ENCODE measurements at regions not wholly inside any gene's neighbourhood (a gene's known extent, or its start where the extent isn't known, plus 50 kb on each side); places are given as distances from the start of the nearest gene placed in this dataset.

GRCh38 chrX:66919280-66919832, 280.5 kb upstream of the EDA2R start:
- Histone ChIP-seq H3K27ac (no peak overlapping the region), H3K4me1 (no peaks in the 10 kb centered on the region), H3K9me3 (no peaks in the 10 kb centered on the region), H3K4me3 (no peak overlapping the region), H3K27me3 (ENCODE audit: insufficient read depth in 3 of 3, low read length in 2 of 3) (no peaks in the 10 kb centered on the region), H3K36me3 (ENCODE audit: insufficient read depth in 1 of 2, low read depth in 1 of 2) (no peaks in the 10 kb centered on the region)
- 54 to 61% (median 60%) methylated on average over 4 of the region's 4 CpGs for whole genome bisulfite sequencing, 3 donors
- ATAC-seq = no peak
- no peak for TF ChIP-seq CTCF (IDR thresholded peaks at IDR 0.05)
- intact Hi-C loops (cut with DNase I) = no loop called here
- no peak for DNase-seq

- no peak for ATAC-seq
- DNase-seq = no peak
- Histone ChIP-seq H3K27ac (no peak overlapping the region), H3K27me3 (ENCODE audit: insufficient read depth in 3 of 3, low read length in 2 of 3) (no peaks in the 10 kb centered on the region), H3K4me3 (no peak overlapping the region), H3K9me3 (no peaks in the 10 kb centered on the region), H3K36me3 (ENCODE audit: insufficient read depth in 1 of 2, low read depth in 1 of 2) (no peaks in the 10 kb centered on the region), H3K4me1 (no peaks in the 10 kb centered on the region)
- WGBS, 3 donors = 50 to 64% (median 60%) methylated on average over 1 of the region's 1 CpG
- intact Hi-C loops (cut with DNase I) = no loop called here
- no peak for TF ChIP-seq CTCF (IDR thresholded peaks at IDR 0.05)
Observed at GRCh38 chrX:66918511-66918910, 279.6 kb upstream of the EDA2R start.

- intact Hi-C loops (cut with DNase I) = no loop called here
- Histone ChIP-seq H3K4me1 (no peaks in the 10 kb centered on the region), H3K36me3 (ENCODE audit: insufficient read depth in 1 of 2, low read depth in 1 of 2) (no peaks in the 10 kb centered on the region), H3K27ac (no peak overlapping the region), H3K9me3 (no peaks in the 10 kb centered on the region), H3K4me3 (no peak overlapping the region), H3K27me3 (ENCODE audit: insufficient read depth in 3 of 3, low read length in 2 of 3) (no peaks in the 10 kb centered on the region)
- no peak for DNase-seq
- no peak for TF ChIP-seq CTCF (IDR thresholded peaks at IDR 0.05)
- WGBS, 3 donors = 40 to 64% (median 63%) methylated on average over 2 of the region's 2 CpGs
- no peak for ATAC-seq
Observed at GRCh38 chrX:66915893-66916292, 277.0 kb upstream of the EDA2R start.

- no peak for DNase-seq
- Histone ChIP-seq H3K4me1 (no peaks in the 10 kb centered on the region), H3K36me3 (ENCODE audit: insufficient read depth in 1 of 2, low read depth in 1 of 2) (no peaks in the 10 kb centered on the region), H3K9me3 (no peaks in the 10 kb centered on the region), H3K27me3 (ENCODE audit: insufficient read depth in 3 of 3, low read length in 2 of 3) (no peaks in the 10 kb centered on the region), H3K4me3 (peak overlapping the region; percentile 3), H3K27ac (no peak overlapping the region)
- no peak for TF ChIP-seq CTCF (IDR thresholded peaks at IDR 0.05)
- intact Hi-C loops (cut with DNase I) = no loop called here
- peak in 2 of 4 donors; percentile 56 to 58 for ATAC-seq
- WGBS, 3 donors = 19 to 33% (median 28%) methylated on average over 6 of the region's 6 CpGs
Observed at GRCh38 chrX:66914080-66914479, 275.2 kb upstream of the EDA2R start.

- intact Hi-C loops (cut with DNase I) = no loop called here
Observed at GRCh38 chrX:66912417-66912816, 273.5 kb upstream of the EDA2R start.

More at GRCh38 chrX:66912417-66912816, 273.5 kb upstream of the EDA2R start:
- TF ChIP-seq CTCF (IDR thresholded peaks at IDR 0.05) = no peak
- Histone ChIP-seq H3K36me3 (ENCODE audit: insufficient read depth in 1 of 2, low read depth in 1 of 2) (no peaks in the 10 kb centered on the region), H3K4me3 (no peak overlapping the region), H3K9me3 (no peaks in the 10 kb centered on the region), H3K4me1 (no peaks in the 10 kb centered on the region), H3K27ac (no peak overlapping the region), H3K27me3 (ENCODE audit: insufficient read depth in 3 of 3, low read length in 2 of 3) (no peaks in the 10 kb centered on the region)
- DNase-seq (no peak), ATAC-seq (no peak)
- WGBS, 3 donors = 39 to 59% (median 41%) methylated on average over 2 of the region's 2 CpGs

Data from psoas muscle (tissue), 7 donors.